GM18498 (cell line): ENCODE measurements at regions not wholly inside any gene's neighbourhood (a gene's known extent, or its start where the extent isn't known, plus 50 kb on each side); places are given as distances from the start of the nearest gene placed in this dataset.

Experiments
- ATAC-seq: cut with Tn5 transposase; IDR thresholded peaks from one replicate; pipeline ENCODE4 v1.9.1; 2021; ENCODE audit warnings: mild to moderate bottlenecking, moderate library complexity; ENCODE audit not compliant: unreplicated experiment

- ATAC-seq = no peak
Observed at GRCh38 chr2:120948662-120949011, 213.0 kb downstream of the GLI2 start.

- ATAC-seq = no peak
Observed at GRCh38 chr2:120949027-120949956, 213.6 kb downstream of the GLI2 start.

GRCh38 chr2:120949957-120950590 is 214.4 kb downstream of the GLI2 start:
- no peak for ATAC-seq

- ATAC-seq = no peak
Observed at GRCh38 chr2:120951693-120952092, 216.0 kb downstream of the GLI2 start.

- no peak for ATAC-seq
Observed at GRCh38 chr2:120952318-120952717, 216.7 kb downstream of the GLI2 start.

GRCh38 chr2:120953066-120953756 is 217.5 kb downstream of the GLI2 start:
- no peak for ATAC-seq

DNA sequence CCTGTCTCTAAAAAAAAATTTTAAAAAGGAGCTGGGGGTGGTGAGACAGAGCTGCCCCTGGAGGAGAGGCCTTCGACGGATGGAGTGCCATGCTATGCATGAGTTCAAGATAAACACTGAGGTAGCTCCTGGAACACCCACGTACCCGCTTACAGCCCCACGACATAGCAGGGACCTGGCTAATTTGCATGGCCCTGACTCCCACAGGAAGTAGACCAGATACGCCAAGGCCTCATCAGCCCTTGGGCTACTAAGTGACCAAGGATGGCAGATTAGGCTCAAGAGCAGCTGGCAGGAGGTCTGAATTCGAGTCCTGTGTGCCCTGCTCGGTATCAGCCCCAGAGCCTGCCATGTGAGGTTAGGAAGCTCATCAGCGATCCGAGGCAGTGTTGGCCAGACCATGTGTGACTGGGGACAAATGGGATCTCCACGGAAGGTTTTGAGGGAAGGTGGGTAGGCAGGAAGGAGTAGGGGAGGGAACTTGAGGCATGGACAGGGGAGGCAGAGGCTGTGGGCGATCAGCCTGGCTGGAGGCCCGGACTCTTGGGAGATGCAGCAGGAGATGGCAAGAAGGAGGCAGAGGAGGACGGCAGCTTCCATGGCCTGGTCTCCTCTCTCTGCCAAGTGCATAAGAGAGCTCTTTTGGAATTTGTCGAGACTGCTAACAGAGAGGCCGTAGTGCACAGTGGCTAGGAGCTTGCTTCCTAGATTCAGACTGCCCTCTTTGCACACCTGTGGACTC is 218.3 kb downstream of the GLI2 start:
- no peak for ATAC-seq

DNA sequence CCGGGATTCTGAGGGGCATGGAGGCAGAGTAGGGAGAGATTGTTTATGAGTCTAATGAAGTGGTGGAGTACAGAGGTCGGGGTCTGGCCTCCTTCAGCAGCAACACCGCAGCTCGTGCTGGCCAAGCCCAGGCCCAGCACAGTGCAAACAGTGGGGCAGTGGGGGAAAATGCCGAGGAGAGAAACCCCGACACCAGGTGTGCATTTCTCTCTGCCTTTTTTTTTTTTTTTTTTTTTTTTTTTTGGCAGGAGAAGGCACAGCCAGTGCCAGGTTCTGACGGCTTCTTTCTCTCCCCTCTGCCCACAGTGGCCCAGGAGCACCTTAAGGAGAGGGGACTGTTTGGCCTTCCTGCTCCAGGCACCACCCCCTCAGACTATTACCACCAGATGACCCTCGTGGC is 219.3 kb downstream of the GLI2 start:
- no peak for ATAC-seq

- no peak for ATAC-seq
Observed at GRCh38 chr2:120955427-120955826, 219.8 kb downstream of the GLI2 start.

- ATAC-seq = no peak
Observed at GRCh38 chr2:120956486-120957156, 221.0 kb downstream of the GLI2 start.

- no peak for ATAC-seq
Observed at GRCh38 chr2:120957905-120958304, 222.2 kb downstream of the GLI2 start.

DNA sequence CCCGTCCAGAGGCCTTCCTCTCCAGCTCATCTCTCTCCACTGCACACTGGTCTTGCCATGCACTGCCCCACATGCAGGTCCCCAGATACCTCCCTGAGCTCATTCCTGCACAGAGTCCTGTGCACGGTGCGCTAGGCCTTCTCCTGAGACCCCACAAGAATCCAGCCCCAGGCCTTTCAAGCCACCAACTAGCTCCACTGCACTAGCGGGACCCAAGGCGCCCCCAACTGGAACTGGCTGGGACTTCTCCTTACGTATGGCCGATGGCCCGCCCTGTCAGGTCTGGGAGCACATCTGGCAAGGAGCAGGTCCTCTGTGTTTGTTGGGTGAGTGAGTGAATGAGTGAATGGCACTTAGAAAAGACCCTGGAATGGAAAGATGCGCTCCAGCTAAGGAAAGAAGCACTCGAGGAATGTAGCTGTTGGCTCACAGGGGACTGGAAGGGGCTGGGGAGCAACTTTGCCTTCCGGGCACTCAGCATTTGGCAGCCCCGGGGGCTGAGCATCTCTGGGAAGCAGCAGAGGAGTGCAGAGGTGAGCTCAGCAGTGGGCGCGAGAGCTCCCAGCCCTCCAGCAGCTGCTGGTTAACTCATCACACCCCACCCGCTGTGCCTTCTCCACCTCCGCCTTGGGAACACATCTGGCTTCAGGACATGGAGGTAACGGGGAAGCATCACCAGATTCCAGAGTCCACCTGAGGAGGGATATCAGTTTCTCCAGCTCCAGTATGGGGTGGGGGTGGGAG is 223.1 kb downstream of the GLI2 start:
- ATAC-seq = no peak

GRCh38 chr2:120959426-120959825 is 223.8 kb downstream of the GLI2 start:
- no peak for ATAC-seq

- no peak for ATAC-seq
Observed at GRCh38 chr2:120960770-120961366, 225.2 kb downstream of the GLI2 start.

DNA sequence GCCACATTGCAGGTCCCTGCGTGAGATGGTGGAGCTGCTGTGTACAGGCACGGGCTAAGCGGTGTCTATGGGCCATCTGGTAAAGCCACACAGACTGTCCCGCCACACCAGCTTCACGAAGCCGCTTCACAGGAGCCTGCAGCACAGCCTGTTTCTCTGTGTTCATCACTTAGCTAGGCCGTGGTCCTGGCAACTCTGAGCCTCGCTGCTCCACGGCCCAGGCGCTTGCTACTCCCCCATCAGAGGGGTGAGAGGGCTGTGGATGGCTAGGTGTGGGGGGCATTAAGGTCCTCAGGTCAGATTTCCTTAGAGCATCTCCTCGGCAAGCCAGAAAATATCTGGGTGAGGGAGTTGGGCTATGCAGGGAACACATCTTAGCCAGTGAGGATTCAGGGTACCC is 225.7 kb downstream of the GLI2 start:
- no peak for ATAC-seq

GRCh38 chr2:120963997-120964705 is 228.5 kb downstream of the GLI2 start:
- ATAC-seq = no peak

GRCh38 chr2:120964819-120965218 is 229.2 kb downstream of the GLI2 start:
- ATAC-seq = no peak

GRCh38 chr2:120966510-120967254 is 231.0 kb downstream of the GLI2 start:
- ATAC-seq = no peak
